HG03432 (cell line): ENCODE measurements at regions not wholly inside any gene's neighbourhood (a gene's known extent, or its start where the extent isn't known, plus 50 kb on each side); places are given as distances from the start of the nearest gene placed in this dataset.

Source experiments
- ATAC-seq: cut with Tn5 transposase; IDR thresholded peaks from one replicate; pipeline ENCODE4 v1.9.1; 2021; ENCODE audit warnings: mild to moderate bottlenecking, moderate library complexity; ENCODE audit not compliant: unreplicated experiment

DNA sequence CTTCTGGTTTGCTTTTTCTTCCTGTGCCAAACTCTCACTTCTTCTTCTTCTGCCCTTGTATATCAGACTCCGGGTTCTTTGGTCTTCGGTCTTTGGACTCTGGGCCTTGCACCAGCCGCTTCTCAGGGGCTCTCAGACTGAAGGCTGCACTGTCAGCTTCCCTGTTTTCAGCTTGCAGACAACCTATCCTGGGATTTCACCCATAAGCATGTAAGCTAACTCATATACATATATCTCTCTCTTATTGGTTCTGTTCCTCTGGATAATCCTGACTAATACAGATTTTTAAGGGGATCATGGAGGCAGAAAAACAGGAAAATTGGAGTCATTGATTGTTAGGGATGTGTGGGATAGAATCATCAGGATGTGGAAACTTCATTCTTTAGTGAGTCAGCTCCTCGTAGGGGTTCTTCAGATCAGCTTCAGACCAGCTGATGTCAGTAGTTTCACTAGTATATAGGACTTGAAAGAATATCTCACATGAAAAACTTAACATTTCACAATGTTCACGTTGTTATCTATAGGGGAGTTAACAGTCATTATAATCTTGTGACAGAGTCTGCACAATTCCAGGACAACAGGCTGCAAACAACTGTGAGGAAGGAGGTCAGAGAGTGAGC lies 102.9 kb downstream of the RASSF9 start:
- no peak for ATAC-seq

- no peak for ATAC-seq
Observed at GRCh38 chr12:85733984-85734383, 102.2 kb downstream of the RASSF9 start.

- ATAC-seq: no peak
Observed at GRCh38 chr12:85740186-85740585, 96.0 kb downstream of the RASSF9 start.

DNA sequence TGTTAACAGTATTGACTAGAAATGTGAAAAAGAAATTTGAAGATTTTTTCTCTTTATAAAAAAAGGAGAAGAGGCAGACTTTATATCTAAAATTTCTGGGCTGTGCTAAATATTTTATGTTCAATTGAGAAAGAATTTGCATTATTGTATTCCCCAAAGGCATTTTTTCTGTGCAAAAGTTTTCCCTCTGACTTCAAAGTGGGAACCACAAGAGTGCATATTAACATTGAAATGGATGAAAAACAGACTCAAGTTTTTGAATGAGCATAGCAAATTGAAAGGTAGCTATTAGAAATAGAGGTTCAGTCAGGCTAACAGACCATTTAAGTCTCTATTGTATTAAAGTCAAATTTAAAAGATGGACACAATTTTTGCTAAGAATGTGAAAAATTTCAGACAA lies 95.2 kb downstream of the RASSF9 start:
- no peak for ATAC-seq

- ATAC-seq: no peak
Observed at GRCh38 chr12:85747941-85748495, 88.2 kb downstream of the RASSF9 start.
